Panc1 (cell line): ENCODE measurements at regions not wholly inside any gene's neighbourhood (a gene's known extent, or its start where the extent isn't known, plus 50 kb on each side); places are given as distances from the start of the nearest gene placed in this dataset.
A peak's percentile ranks its signal among the peaks of the same experiment; 100 is the strongest.

Source experiments
- ATAC-seq: fragments of 200-7000 bp; cut with Tn5 transposase; 2 replicates; pipeline ENCODE4 v1.9.1; 2020; ENCODE audit warnings: mild to moderate bottlenecking, moderate library complexity
- BruUV-seq: library from RNA; stranded (reverse); fragments of 400-500 nt; replicated peaks from 2 replicates; lab custom pipeline; 2021; lab: Mats Ljungman, UMichigan
- CTCF ChIA-PET: fragments of 300-600 bp; sonication (Branson Sonifier 250); formaldehyde crosslinking; loops from one replicate; lab custom pipeline; 2022; ENCODE audit warnings: antibody characterized with exemption; lab: Charles Lee
- POLR2A ChIA-PET: fragments of 300-600 bp; sonication (Branson Sonifier 250); formaldehyde crosslinking; loops from one replicate; lab custom pipeline; 2022; ENCODE audit warnings: antibody characterized with exemption; lab: Charles Lee
- DNase-seq: peaks from one replicate; pipeline ENCODE4 v3.0.0-alpha.2; 2010; ENCODE audit warnings: low read depth, low spot score
- H3K27ac ChIP-seq: 2 replicates; pipeline ENCODE4 v1.5.1; 2011; ENCODE audit warnings: mild to moderate bottlenecking, low read length, inconsistent platforms
- H3K27me3 ChIP-seq: fragments of 200-500 bp; sonication (Bioruptor generic); 2 replicates; pipeline ENCODE4 v1.6.0; 2014; ENCODE audit warnings: low read length, inconsistent platforms; ENCODE audit not compliant: control insufficient read depth, insufficient read depth
- H3K36me3 ChIP-seq: fragments of 200-500 bp; sonication (Bioruptor generic); 2 replicates; pipeline ENCODE4 v1.5.1; 2014; ENCODE audit warnings: inconsistent platforms, mild to moderate bottlenecking, low read length, moderate library complexity; ENCODE audit not compliant: control insufficient read depth, insufficient read depth
- H3K4me1 ChIP-seq: 2 replicates; pipeline ENCODE4 v1.5.1; 2011; ENCODE audit warnings: inconsistent platforms, mild to moderate bottlenecking, low read length, moderate library complexity; ENCODE audit not compliant: control insufficient read depth, insufficient read depth
- H3K4me3 ChIP-seq, 2 experiments: 2 replicates each; pipeline ENCODE4 v1.5.1; 2011 to 2012; ENCODE audit warnings: low read depth in 2 of 2, low read length in 2 of 2, mild to moderate bottlenecking in 2 of 2, inconsistent platforms in 1 of 2, moderate library complexity in 1 of 2
- H3K9me3 ChIP-seq: fragments of 200-500 bp; sonication (Bioruptor generic); 2 replicates; pipeline ENCODE4 v1.5.1; 2014; ENCODE audit warnings: low read depth, mild to moderate bottlenecking, inconsistent platforms, low read length, moderate library complexity; ENCODE audit not compliant: control insufficient read depth, insufficient read depth
- CTCF ChIP-seq: fragments of 450-650 bp; IDR thresholded peaks from 2 replicates; pipeline ENCODE4 v1.5.1; 2017; ENCODE audit warnings: mild to moderate bottlenecking
- POLR2AphosphoS5 ChIP-seq: IDR thresholded peaks from 2 replicates; pipeline ENCODE4 v1.6.1; 2012; ENCODE audit warnings: mild to moderate bottlenecking, low read depth, low read length, moderate library complexity
- REST ChIP-seq, 2 experiments: IDR thresholded peaks; 2 replicates each; pipeline ENCODE4 v1.6.1; 2011 to 2012; ENCODE audit warnings: low read depth in 2 of 2, control low read depth in 1 of 2, low read length in 1 of 2, mild to moderate bottlenecking in 1 of 2, moderate library complexity in 1 of 2; ENCODE audit not compliant: insufficient read depth in 1 of 2
- SIN3A ChIP-seq: IDR thresholded peaks from 2 replicates; pipeline ENCODE4 v1.6.1; 2012; ENCODE audit warnings: low read depth, mild to moderate bottlenecking, low read length, moderate library complexity, borderline replicate concordance; ENCODE audit not compliant: insufficient read depth
- TCF7L2 ChIP-seq: IDR thresholded peaks from 2 replicates; pipeline ENCODE4 v1.6.1; 2011; ENCODE audit warnings: mild to moderate bottlenecking, low read depth, low read length, inconsistent platforms
- in situ Hi-C: cut with HindIII; loops from 2 replicates; pipeline ENCODE4 v1.10.0; 2016; ENCODE audit warnings: low sequenced_read_pairs, low pct_unique_long_range_greater_than_20kb
- intact Hi-C: fragments of 100-400 bp; cut with micrococcal nuclease; formaldehyde crosslinking; loops from one replicate; pipeline ENCODE4 v1.10.0; 2022; ENCODE audit not compliant: unreplicated experiment

GRCh38 chr3:106281221-106281620 is 412.4 kb upstream of the CBLB start:
- no peaks in the 10 kb centered on the region for H3K9me3 ChIP-seq
- H3K4me1 ChIP-seq: no peaks in the 10 kb centered on the region
- ChIA-PET CTCF (no interaction called here), POLR2A (no interaction called here)
- DNase-seq (no peak), ATAC-seq (no peak)
- H3K27me3 ChIP-seq: no peaks in the 10 kb centered on the region
- no peak overlapping the region for H3K4me3 ChIP-seq
- no peaks in the 10 kb centered on the region; the same call in 1 of the 2 replicates for H3K36me3 ChIP-seq
- TF ChIP-seq REST (IDR thresholded peaks at IDR 0.05; ENCODE audit: insufficient read depth in 1 of 2, low read depth in 2 of 2, low read length in 1 of 2): no peak
- TF ChIP-seq SIN3A: no peak
- TF ChIP-seq CTCF: no peak
- TF ChIP-seq POLR2AphosphoS5: no peak
- peak; percentile 31; the same call in 1 of the 2 replicates for TF ChIP-seq TCF7L2
- intact Hi-C loops (no loop called here), in situ Hi-C loops (no loop called here)
- no peak overlapping the region for H3K27ac ChIP-seq
- BruUV-seq: no TSS peak

DNA sequence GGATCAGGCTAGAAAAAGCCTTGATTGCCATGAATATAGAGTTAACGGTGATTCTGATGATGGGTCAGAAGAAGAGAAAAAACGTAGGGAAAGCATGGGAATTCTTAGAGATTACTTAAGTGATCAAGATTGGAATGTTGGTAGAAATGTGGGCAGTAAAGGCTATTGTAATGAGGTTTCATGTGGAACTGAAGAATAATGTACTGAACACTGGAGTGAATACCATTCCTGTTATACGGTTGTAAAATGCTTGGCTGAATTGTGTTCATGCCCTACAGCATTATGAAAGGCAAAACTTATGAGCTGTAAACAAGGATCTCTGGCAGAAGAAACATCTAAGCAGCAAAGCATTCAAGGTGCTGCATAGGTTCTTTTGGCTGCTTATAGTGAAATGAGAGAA is 414.1 kb upstream of the CBLB start:
- no peaks in the 10 kb centered on the region for H3K27me3 ChIP-seq
- no peaks in the 10 kb centered on the region for H3K4me1 ChIP-seq
- ATAC-seq: no peak
- in situ Hi-C loops (no loop called here), intact Hi-C loops (no loop called here)
- TF ChIP-seq SIN3A (no peak), CTCF (no peak), TCF7L2 (no peak), POLR2AphosphoS5 (no peak), REST (IDR thresholded peaks at IDR 0.05; ENCODE audit: insufficient read depth in 1 of 2, low read depth in 2 of 2, low read length in 1 of 2) (no peak)
- H3K27ac ChIP-seq: no peak overlapping the region
- ChIA-PET POLR2A (no interaction called here), CTCF (no interaction called here)
- H3K36me3 ChIP-seq: no peaks in the 10 kb centered on the region; the same call in 1 of the 2 replicates
- no peak for DNase-seq
- no peak overlapping the region for H3K4me3 ChIP-seq
- BruUV-seq: no TSS peak
- no peaks in the 10 kb centered on the region for H3K9me3 ChIP-seq
